Endothelial cell of umbilical vein (primary cell): ENCODE measurements at regions not wholly inside any gene's neighbourhood (a gene's known extent, or its start where the extent isn't known, plus 50 kb on each side); places are given as distances from the start of the nearest gene placed in this dataset.

ENCODE experiments used
- BruUV-seq: library from RNA; stranded (reverse); fragments of 400-500 nt; replicated peaks from 2 replicates; lab custom pipeline; 2021; lab: Mats Ljungman, UMichigan
- CTCF ChIA-PET: fragments of 300-600, 350-600 bp; sonication (Branson Sonifier 250); formaldehyde crosslinking; loops from one replicate; lab custom pipeline; 2021; ENCODE audit warnings: antibody characterized with exemption, inconsistent platforms; lab: Charles Lee
- POLR2A ChIA-PET: fragments of 300-600, 350-600 bp; sonication (Branson Sonifier 250); formaldehyde crosslinking; loops from one replicate; lab custom pipeline; 2021; ENCODE audit warnings: antibody characterized with exemption, inconsistent platforms; lab: Charles Lee
- DNase-seq: peaks from one replicate; pipeline ENCODE4 v3.0.0-alpha.2; 2011; ENCODE audit warnings: low read depth, low spot score
- FAIRE-seq: peaks from 2 replicates; lab custom pipeline; 2011; peaks lifted over from hg19 to GRCh38; lab: Jason Lieb, UNC
- H2AFZ ChIP-seq: 2 replicates; pipeline ENCODE4 v1.6.0; 2012; ENCODE audit warnings: low read depth, low read length, control low read depth, inconsistent platforms
- H3K27ac ChIP-seq: 2 replicates; pipeline ENCODE4 v1.5.1; 2011; ENCODE audit warnings: low read depth, mild to moderate bottlenecking, control low read depth, low read length, moderate library complexity; ENCODE audit not compliant: insufficient read depth
- H3K27me3 ChIP-seq, 2 experiments: 2 replicates each; pipeline versions ENCODE4 v1.6.0 to v1.6.1; 2011; ENCODE audit warnings: low read length in 2 of 2, mixed read lengths in 1 of 2; ENCODE audit not compliant: control insufficient read depth in 2 of 2, insufficient read depth in 2 of 2
- H3K36me3 ChIP-seq, 2 experiments: 2 replicates in 1 of 2; 3 replicates in 1 of 2; pipeline ENCODE4 v1.5.1; 2011; ENCODE audit warnings: low read length in 2 of 2, mild to moderate bottlenecking in 1 of 2, moderate library complexity in 1 of 2; ENCODE audit not compliant: control insufficient read depth in 2 of 2, insufficient read depth in 2 of 2; ENCODE audit errors: extremely low read depth in 1 of 2
- H3K4me1 ChIP-seq: 3 replicates; pipeline ENCODE4 v1.5.1; 2011; ENCODE audit warnings: mild to moderate bottlenecking, low read length; ENCODE audit not compliant: control insufficient read depth, insufficient read depth; ENCODE audit errors: extremely low read depth
- H3K4me2 ChIP-seq: 2 replicates; pipeline ENCODE4 v1.6.1; 2011; ENCODE audit warnings: low read length, control low read depth, mixed read lengths; ENCODE audit not compliant: insufficient read depth
- H3K4me3 ChIP-seq, 3 experiments: fragments of 200-600 bp in 1 of 3; sonication (generic), shearing (Covaris generic) in 1 of 3; replicated peaks in 1 of 3; 2 replicates each; pipeline ENCODE4 v1.5.1; 2011 to 2016; ENCODE audit warnings: control low read depth in 3 of 3, low read length in 3 of 3, mild to moderate bottlenecking in 2 of 3, inconsistent platforms in 1 of 3, low read depth in 1 of 3, moderate library complexity in 1 of 3; ENCODE audit not compliant: insufficient read depth in 1 of 3
- H3K79me2 ChIP-seq: 2 replicates; pipeline ENCODE4 v1.6.0; 2012; ENCODE audit warnings: low read length, inconsistent platforms; ENCODE audit not compliant: control insufficient read depth, insufficient read depth
- H3K9ac ChIP-seq: replicated peaks from 2 replicates; pipeline ENCODE3; 2011; ENCODE audit warnings: low read length, control low read depth; ENCODE audit not compliant: insufficient read depth; ENCODE audit errors: extremely low read depth
- H3K9me1 ChIP-seq: replicated peaks from 3 replicates; pipeline ENCODE4 v1.6.0; 2011; ENCODE audit warnings: mild to moderate bottlenecking, low read length; ENCODE audit not compliant: control insufficient read depth, insufficient read depth; ENCODE audit errors: extremely low read depth
- H3K9me3 ChIP-seq: replicated peaks from 2 replicates; pipeline ENCODE4 v1.5.1; 2012; ENCODE audit warnings: low read length, inconsistent platforms; ENCODE audit not compliant: control insufficient read depth, insufficient read depth
- H4K20me1 ChIP-seq: replicated peaks from 2 replicates; pipeline ENCODE3; 2011; ENCODE audit warnings: mild to moderate bottlenecking, low read length; ENCODE audit not compliant: control insufficient read depth, insufficient read depth; ENCODE audit errors: extremely low read depth
- EZH2 ChIP-seq: IDR thresholded peaks from 2 replicates; pipeline ENCODE4 v1.6.1; 2012; ENCODE audit warnings: borderline replicate concordance, low read depth, mild to moderate bottlenecking, moderate library complexity, low read length, inconsistent platforms; ENCODE audit not compliant: severe bottlenecking
- FOS ChIP-seq: IDR thresholded peaks from 2 replicates; pipeline ENCODE4 v1.6.1; 2011; ENCODE audit warnings: mild to moderate bottlenecking, low read length, moderate library complexity, borderline replicate concordance; ENCODE audit not compliant: insufficient read depth
- GATA2 ChIP-seq: IDR thresholded peaks from 2 replicates; pipeline ENCODE4 v1.7.0; 2011; ENCODE audit warnings: low read depth, mild to moderate bottlenecking, moderate library complexity, mixed read lengths, low read length; ENCODE audit not compliant: insufficient read length, insufficient read depth
- MYC ChIP-seq: IDR thresholded peaks from one replicate; pipeline ENCODE4 v1.6.1; 2011; ENCODE audit warnings: mild to moderate bottlenecking, low read depth, low read length
- POLR2AphosphoS5 ChIP-seq: IDR thresholded peaks from 2 replicates; pipeline ENCODE4 v1.6.1; 2012; ENCODE audit warnings: low read depth, mild to moderate bottlenecking, control low read depth, low read length, moderate library complexity; ENCODE audit not compliant: insufficient read depth
- dilution Hi-C: fragments of 300-500 bp; cut with MboI; formaldehyde crosslinking; loops from one replicate; pipeline ENCODE4 v1.15.0; 2019; ENCODE audit warnings: low sequenced_read_pairs; ENCODE audit not compliant: extremely low pct_ligation_motif_present
- intact Hi-C: fragments of 100-400 bp; cut with micrococcal nuclease; formaldehyde crosslinking; loops from one replicate; pipeline ENCODE4 v1.10.0; 2022
- TF ChIP-seq, protein P1 (sequence below), 2 donors: IDR thresholded peaks; 1 replicate in 1 of 2; 2 replicates in 1 of 2; pipeline ENCODE4 v1.5.1; 2011; ENCODE audit warnings: low read length in 2 of 2, mild to moderate bottlenecking in 2 of 2, moderate library complexity in 2 of 2, control low read depth in 1 of 2, inconsistent platforms in 1 of 2, low read depth in 1 of 2; ENCODE audit not compliant: insufficient read depth in 1 of 2; ENCODE audit errors: extremely low read depth in 1 of 2
- TF ChIP-seq, protein P2 (sequence below): IDR thresholded peaks from 2 replicates; pipeline ENCODE4 v1.6.1; 2011; ENCODE audit not compliant: insufficient read depth, insufficient read length

DNA sequence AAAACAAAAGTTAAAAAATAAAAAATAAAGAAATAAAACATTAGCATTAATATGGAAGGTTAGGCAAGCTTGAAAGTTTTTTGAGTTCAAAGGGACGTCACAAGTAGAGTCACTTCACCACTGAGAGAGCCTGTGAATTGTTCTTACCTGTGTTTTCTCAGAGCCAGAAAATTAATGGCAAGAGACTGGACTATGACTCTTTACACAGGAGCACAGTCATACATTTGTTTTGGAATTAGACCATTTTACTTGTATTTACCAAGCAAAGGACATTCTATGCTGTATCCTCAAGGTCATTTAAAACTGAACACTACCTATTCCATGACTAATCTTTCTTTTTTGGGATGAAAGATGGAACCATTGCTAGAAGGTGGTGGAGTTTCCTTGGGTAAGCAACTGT is 346.1 kb downstream of the FAM47B start:
- no peak overlapping the region for H3K9ac ChIP-seq
- DNase-seq (no peak), FAIRE-seq (no peak)
- H2AFZ ChIP-seq = no peak overlapping the region
- H3K9me1 ChIP-seq = no peaks in the 10 kb centered on the region
- ChIA-PET POLR2A (no interaction called here), CTCF (no interaction called here)
- H3K27ac ChIP-seq = no peak overlapping the region
- TF ChIP-seq, protein P1, sequence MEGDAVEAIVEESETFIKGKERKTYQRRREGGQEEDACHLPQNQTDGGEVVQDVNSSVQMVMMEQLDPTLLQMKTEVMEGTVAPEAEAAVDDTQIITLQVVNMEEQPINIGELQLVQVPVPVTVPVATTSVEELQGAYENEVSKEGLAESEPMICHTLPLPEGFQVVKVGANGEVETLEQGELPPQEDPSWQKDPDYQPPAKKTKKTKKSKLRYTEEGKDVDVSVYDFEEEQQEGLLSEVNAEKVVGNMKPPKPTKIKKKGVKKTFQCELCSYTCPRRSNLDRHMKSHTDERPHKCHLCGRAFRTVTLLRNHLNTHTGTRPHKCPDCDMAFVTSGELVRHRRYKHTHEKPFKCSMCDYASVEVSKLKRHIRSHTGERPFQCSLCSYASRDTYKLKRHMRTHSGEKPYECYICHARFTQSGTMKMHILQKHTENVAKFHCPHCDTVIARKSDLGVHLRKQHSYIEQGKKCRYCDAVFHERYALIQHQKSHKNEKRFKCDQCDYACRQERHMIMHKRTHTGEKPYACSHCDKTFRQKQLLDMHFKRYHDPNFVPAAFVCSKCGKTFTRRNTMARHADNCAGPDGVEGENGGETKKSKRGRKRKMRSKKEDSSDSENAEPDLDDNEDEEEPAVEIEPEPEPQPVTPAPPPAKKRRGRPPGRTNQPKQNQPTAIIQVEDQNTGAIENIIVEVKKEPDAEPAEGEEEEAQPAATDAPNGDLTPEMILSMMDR (IDR thresholded peaks at IDR 0.05; ENCODE audit: extremely low read depth in 1 of 2, insufficient read depth in 1 of 2, low read depth in 1 of 2, low read length in 2 of 2) = no peak
- TF ChIP-seq EZH2 (no peak), GATA2 (no peak), POLR2AphosphoS5 (no peak), FOS (no peak)
- H3K9me3 ChIP-seq = no peaks in the 10 kb centered on the region
- dilution Hi-C loops (no loop called here), intact Hi-C loops (no loop called here)
- no peaks in the 10 kb centered on the region for H4K20me1 ChIP-seq
- H3K4me3 ChIP-seq = no peak overlapping the region
- H3K79me2 ChIP-seq = no peaks in the 10 kb centered on the region
- no peaks in the 10 kb centered on the region for H3K27me3 ChIP-seq
- no peaks in the 10 kb centered on the region for H3K4me1 ChIP-seq
- H3K4me2 ChIP-seq = no peak overlapping the region
- no TSS peak for BruUV-seq
- H3K36me3 ChIP-seq = no peaks in the 10 kb centered on the region

DNA sequence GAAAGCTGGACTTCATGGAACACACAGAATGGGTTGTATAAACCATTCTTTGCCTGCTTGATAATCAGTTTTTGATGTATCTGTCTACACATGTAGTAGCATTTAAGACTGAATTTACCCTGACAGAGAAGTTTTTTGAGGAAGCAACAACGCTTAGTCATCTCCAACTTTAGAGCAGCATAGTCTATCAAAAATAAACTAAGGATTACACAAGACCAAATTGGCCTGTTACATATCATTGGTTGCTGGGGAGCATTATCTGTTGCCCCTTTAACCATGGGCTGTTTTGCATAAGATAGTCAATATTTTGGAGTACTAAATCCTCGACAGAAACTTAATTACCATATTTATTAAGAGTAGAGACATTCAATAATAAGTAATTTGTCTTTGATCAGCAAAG is 347.4 kb downstream of the FAM47B start:
- no peaks in the 10 kb centered on the region for H3K4me1 ChIP-seq
- H3K27ac ChIP-seq = no peak overlapping the region
- no peak for FAIRE-seq
- H3K27me3 ChIP-seq = no peaks in the 10 kb centered on the region
- no peaks in the 10 kb centered on the region for H3K79me2 ChIP-seq
- no peak for DNase-seq
- H3K36me3 ChIP-seq = no peaks in the 10 kb centered on the region
- no peak for TF ChIP-seq POLR2AphosphoS5
- no peak for TF ChIP-seq MYC
- TF ChIP-seq, protein P2, sequence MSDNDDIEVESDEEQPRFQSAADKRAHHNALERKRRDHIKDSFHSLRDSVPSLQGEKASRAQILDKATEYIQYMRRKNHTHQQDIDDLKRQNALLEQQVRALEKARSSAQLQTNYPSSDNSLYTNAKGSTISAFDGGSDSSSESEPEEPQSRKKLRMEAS = no peak
- no peak for TF ChIP-seq EZH2
- TF ChIP-seq, protein P1 (IDR thresholded peaks at IDR 0.05; ENCODE audit: extremely low read depth in 1 of 2, insufficient read depth in 1 of 2, low read depth in 1 of 2, low read length in 2 of 2) = no peak
- no peak for TF ChIP-seq GATA2
- no peaks in the 10 kb centered on the region for H4K20me1 ChIP-seq
- CTCF ChIA-PET = no interaction called here
- BruUV-seq = no TSS peak
- no peaks in the 10 kb centered on the region for H3K9me1 ChIP-seq
- dilution Hi-C loops = no loop called here
- no peak overlapping the region for H3K4me3 ChIP-seq
- no peaks in the 10 kb centered on the region for H3K9me3 ChIP-seq
- no peak overlapping the region for H2AFZ ChIP-seq
- POLR2A ChIA-PET = no interaction called here
- intact Hi-C loops = no loop called here
- H3K9ac ChIP-seq = no peak overlapping the region
- no peak overlapping the region for H3K4me2 ChIP-seq
